ENCODE measurements at regions not wholly inside any gene's neighbourhood (a gene's known extent, or its start where the extent isn't known, plus 50 kb on each side); places are given as distances from the start of the nearest gene placed in this dataset.

DNA sequence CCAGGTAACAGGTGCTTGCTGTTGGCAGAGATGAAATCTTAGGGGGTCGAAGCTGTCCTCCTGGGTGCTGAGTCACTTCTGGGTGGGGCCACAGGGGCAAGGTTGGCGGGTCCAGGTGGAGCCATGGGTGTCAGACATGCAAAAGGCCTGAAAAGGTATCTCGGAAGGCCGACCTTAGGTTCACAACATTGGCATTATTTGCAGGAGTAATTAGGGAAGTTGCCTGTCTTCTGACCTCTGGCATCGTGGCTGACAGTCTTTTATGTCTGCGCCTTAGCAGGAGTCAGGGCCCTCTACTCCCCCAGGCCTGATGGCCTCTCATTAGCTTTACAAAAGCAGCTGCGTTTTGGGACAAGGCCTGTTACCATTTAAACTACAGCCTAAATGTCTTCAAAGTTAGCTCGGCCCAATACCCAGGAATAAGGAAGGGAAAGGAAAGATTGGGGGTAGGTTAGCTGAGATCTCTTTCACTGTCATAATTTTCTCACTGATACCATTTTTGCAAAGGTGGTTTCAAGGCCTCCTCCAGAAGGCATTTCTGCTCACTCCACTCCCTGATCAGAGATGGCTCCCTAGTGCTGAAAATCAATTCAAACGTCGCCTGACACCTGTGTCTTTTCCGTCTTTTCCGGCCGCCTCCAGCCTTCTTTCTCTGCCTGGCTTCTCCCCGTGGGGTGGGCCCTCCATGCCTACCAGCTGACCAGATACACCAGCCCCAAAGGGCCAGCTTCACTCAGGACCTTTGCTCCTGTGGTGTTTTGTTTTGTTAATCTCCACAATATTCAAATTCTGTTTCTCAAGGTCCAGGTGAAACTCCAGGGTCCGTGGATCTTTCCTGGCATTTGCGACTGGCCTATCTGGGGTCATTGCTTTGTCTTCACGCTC is 90.8 kb downstream of the RHOB start (continued):
- TF ChIP-seq ZNF431 (CRISPR knock-in tag; IDR thresholded peaks at IDR 0.05; ENCODE audit: borderline replicate concordance, low read depth) (no peak), DMAP1 (CRISPR knock-in tag; IDR thresholded peaks at IDR 0.05) (peak; percentile 66), PITX1 (CRISPR knock-in tag; IDR thresholded peaks at IDR 0.05) (peak; percentile 30), ZNF232 (CRISPR knock-in tag; IDR thresholded peaks at IDR 0.05; ENCODE audit: borderline replicate concordance) (peak; percentile 28; the same call in 1 of the 2 replicates), JUN (CRISPR knock-in tag; IDR thresholded peaks at IDR 0.05) (0 out of 2 replicates have a peak, but pooled peaks have one; percentile 2), HOXD1 (CRISPR knock-in tag; IDR thresholded peaks at IDR 0.05) (no peak; the same call in 1 of the 2 replicates), HOXA9 (CRISPR knock-in tag; IDR thresholded peaks at IDR 0.05; ENCODE audit: borderline replicate concordance) (no peak), FOXA3 (CRISPR knock-in tag; IDR thresholded peaks at IDR 0.05) (0 out of 2 replicates have a peak, but pooled peaks have one; percentile 11), TOPORS (CRISPR knock-in tag; IDR thresholded peaks at IDR 0.05) (0 out of 2 replicates have a peak, but pooled peaks have one; percentile 52), SMYD3 (CRISPR knock-in tag; IDR thresholded peaks at IDR 0.05) (peak; percentile 44; the same call in 1 of the 2 replicates), NR2F1 (CRISPR knock-in tag; IDR thresholded peaks at IDR 0.05) (peak; percentile 11 to 48; a peak in 1 of 4 replicates), HNF4A (CRISPR knock-in tag; IDR thresholded peaks at IDR 0.05) (peak; percentile 92), NR2F6 (IDR thresholded peaks at IDR 0.05) (peak; percentile 21), NR2F6 (CRISPR knock-in tag; IDR thresholded peaks at IDR 0.05) (peak; percentile 63)
- TF ChIP-seq, protein P1, sequence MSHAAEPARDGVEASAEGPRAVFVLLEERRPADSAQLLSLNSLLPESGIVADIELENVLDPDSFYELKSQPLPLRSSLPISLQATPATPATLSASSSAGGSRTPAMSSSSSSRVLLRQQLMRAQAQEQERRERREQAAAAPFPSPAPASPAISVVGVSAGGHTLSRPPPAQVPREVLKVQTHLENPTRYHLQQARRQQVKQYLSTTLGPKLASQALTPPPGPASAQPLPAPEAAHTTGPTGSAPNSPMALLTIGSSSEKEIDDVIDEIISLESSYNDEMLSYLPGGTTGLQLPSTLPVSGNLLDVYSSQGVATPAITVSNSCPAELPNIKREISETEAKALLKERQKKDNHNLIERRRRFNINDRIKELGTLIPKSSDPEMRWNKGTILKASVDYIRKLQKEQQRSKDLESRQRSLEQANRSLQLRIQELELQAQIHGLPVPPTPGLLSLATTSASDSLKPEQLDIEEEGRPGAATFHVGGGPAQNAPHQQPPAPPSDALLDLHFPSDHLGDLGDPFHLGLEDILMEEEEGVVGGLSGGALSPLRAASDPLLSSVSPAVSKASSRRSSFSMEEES (CRISPR knock-in tag; IDR thresholded peaks at IDR 0.05) = peak; percentile 28
- TF ChIP-seq, protein P2, sequence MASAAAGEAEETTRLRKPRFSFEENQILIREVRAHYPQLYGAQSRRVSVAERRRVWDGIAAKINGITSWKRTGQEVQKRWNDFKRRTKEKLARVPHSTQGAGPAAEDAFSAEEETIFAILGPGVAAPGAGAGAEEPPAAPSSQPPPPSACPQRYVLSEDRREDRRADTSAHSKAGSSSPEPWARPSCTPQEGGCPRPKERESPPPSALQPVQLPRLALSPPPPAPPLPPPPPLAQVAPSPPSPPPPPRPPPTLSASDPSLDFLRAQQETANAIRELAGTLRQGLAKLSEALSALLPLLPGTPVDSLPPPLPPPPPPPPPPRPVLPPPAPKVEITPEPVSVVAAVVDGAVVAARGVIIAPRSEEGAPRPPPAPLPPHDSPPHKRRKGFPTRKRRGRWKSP (CRISPR knock-in tag; IDR thresholded peaks at IDR 0.05) = 0 out of 2 replicates have a peak, but pooled peaks have one; percentile 45
- TF ChIP-seq, protein P3, sequence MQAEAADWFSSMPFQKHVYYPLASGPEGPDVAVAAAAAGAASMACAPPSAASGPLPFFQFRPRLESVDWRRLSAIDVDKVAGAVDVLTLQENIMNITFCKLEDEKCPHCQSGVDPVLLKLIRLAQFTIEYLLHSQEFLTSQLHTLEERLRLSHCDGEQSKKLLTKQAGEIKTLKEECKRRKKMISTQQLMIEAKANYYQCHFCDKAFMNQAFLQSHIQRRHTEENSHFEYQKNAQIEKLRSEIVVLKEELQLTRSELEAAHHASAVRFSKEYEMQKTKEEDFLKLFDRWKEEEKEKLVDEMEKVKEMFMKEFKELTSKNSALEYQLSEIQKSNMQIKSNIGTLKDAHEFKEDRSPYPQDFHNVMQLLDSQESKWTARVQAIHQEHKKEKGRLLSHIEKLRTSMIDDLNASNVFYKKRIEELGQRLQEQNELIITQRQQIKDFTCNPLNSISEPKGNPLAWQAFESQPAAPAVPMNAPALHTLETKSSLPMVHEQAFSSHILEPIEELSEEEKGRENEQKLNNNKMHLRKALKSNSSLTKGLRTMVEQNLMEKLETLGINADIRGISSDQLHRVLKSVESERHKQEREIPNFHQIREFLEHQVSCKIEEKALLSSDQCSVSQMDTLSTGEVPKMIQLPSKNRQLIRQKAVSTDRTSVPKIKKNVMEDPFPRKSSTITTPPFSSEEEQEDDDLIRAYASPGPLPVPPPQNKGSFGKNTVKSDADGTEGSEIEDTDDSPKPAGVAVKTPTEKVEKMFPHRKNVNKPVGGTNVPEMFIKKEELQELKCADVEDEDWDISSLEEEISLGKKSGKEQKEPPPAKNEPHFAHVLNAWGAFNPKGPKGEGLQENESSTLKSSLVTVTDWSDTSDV (CRISPR knock-in tag; IDR thresholded peaks at IDR 0.05) = 0 out of 2 replicates have a peak, but pooled peaks have one; percentile 45
- TF ChIP-seq, protein P4, sequence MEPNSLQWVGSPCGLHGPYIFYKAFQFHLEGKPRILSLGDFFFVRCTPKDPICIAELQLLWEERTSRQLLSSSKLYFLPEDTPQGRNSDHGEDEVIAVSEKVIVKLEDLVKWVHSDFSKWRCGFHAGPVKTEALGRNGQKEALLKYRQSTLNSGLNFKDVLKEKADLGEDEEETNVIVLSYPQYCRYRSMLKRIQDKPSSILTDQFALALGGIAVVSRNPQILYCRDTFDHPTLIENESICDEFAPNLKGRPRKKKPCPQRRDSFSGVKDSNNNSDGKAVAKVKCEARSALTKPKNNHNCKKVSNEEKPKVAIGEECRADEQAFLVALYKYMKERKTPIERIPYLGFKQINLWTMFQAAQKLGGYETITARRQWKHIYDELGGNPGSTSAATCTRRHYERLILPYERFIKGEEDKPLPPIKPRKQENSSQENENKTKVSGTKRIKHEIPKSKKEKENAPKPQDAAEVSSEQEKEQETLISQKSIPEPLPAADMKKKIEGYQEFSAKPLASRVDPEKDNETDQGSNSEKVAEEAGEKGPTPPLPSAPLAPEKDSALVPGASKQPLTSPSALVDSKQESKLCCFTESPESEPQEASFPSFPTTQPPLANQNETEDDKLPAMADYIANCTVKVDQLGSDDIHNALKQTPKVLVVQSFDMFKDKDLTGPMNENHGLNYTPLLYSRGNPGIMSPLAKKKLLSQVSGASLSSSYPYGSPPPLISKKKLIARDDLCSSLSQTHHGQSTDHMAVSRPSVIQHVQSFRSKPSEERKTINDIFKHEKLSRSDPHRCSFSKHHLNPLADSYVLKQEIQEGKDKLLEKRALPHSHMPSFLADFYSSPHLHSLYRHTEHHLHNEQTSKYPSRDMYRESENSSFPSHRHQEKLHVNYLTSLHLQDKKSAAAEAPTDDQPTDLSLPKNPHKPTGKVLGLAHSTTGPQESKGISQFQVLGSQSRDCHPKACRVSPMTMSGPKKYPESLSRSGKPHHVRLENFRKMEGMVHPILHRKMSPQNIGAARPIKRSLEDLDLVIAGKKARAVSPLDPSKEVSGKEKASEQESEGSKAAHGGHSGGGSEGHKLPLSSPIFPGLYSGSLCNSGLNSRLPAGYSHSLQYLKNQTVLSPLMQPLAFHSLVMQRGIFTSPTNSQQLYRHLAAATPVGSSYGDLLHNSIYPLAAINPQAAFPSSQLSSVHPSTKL (CRISPR knock-in tag; IDR thresholded peaks at IDR 0.05) = peak; percentile 36; the same call in 1 of the 2 replicates
- TF ChIP-seq, protein P5, sequence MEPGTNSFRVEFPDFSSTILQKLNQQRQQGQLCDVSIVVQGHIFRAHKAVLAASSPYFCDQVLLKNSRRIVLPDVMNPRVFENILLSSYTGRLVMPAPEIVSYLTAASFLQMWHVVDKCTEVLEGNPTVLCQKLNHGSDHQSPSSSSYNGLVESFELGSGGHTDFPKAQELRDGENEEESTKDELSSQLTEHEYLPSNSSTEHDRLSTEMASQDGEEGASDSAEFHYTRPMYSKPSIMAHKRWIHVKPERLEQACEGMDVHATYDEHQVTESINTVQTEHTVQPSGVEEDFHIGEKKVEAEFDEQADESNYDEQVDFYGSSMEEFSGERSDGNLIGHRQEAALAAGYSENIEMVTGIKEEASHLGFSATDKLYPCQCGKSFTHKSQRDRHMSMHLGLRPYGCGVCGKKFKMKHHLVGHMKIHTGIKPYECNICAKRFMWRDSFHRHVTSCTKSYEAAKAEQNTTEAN (CRISPR knock-in tag; conservative IDR thresholded peaks at IDR 0.05) = 0 out of 2 replicates have a peak, but pooled peaks have one; percentile 8

Measured in HepG2 (cell line).